ENCODE measurements at regions not wholly inside any gene's neighbourhood (a gene's known extent, or its start where the extent isn't known, plus 50 kb on each side); places are given as distances from the start of the nearest gene placed in this dataset.
"Not testable (repeated sequence)": the region's sequence is repeated elsewhere in the genome, so short reads cannot be mapped to it uniquely, and the experiment has no call there.

DNA sequence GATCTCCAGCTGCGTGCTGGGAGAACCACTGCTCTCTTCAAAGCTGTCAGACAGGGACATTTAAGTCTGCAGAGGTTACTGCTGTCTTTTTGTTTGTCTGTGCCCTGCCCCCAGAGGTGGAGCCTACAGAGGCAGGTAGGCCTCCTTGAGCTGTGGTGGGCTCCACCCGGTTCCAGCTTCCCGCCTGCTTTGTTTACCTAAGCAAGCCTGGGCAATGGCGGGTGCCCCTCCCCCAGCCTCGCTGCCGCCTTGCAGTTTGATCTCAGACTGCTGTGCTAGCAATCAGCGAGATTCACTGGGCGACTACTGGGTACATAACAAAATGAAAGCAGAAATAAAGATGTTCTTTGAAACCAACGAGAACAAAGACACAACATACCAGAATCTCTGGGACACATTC is 194.3 kb downstream of the OSR1 start:
- TF ChIP-seq, protein P1, sequence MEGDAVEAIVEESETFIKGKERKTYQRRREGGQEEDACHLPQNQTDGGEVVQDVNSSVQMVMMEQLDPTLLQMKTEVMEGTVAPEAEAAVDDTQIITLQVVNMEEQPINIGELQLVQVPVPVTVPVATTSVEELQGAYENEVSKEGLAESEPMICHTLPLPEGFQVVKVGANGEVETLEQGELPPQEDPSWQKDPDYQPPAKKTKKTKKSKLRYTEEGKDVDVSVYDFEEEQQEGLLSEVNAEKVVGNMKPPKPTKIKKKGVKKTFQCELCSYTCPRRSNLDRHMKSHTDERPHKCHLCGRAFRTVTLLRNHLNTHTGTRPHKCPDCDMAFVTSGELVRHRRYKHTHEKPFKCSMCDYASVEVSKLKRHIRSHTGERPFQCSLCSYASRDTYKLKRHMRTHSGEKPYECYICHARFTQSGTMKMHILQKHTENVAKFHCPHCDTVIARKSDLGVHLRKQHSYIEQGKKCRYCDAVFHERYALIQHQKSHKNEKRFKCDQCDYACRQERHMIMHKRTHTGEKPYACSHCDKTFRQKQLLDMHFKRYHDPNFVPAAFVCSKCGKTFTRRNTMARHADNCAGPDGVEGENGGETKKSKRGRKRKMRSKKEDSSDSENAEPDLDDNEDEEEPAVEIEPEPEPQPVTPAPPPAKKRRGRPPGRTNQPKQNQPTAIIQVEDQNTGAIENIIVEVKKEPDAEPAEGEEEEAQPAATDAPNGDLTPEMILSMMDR (IDR thresholded peaks at IDR 0.05; ENCODE audit: insufficient read depth, low read length), result not testable (repeated sequence)
- TF ChIP-seq, protein P2, sequence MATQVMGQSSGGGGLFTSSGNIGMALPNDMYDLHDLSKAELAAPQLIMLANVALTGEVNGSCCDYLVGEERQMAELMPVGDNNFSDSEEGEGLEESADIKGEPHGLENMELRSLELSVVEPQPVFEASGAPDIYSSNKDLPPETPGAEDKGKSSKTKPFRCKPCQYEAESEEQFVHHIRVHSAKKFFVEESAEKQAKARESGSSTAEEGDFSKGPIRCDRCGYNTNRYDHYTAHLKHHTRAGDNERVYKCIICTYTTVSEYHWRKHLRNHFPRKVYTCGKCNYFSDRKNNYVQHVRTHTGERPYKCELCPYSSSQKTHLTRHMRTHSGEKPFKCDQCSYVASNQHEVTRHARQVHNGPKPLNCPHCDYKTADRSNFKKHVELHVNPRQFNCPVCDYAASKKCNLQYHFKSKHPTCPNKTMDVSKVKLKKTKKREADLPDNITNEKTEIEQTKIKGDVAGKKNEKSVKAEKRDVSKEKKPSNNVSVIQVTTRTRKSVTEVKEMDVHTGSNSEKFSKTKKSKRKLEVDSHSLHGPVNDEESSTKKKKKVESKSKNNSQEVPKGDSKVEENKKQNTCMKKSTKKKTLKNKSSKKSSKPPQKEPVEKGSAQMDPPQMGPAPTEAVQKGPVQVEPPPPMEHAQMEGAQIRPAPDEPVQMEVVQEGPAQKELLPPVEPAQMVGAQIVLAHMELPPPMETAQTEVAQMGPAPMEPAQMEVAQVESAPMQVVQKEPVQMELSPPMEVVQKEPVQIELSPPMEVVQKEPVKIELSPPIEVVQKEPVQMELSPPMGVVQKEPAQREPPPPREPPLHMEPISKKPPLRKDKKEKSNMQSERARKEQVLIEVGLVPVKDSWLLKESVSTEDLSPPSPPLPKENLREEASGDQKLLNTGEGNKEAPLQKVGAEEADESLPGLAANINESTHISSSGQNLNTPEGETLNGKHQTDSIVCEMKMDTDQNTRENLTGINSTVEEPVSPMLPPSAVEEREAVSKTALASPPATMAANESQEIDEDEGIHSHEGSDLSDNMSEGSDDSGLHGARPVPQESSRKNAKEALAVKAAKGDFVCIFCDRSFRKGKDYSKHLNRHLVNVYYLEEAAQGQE (IDR thresholded peaks at IDR 0.05; ENCODE audit: insufficient replicate concordance, low read depth), result not testable (repeated sequence)
- not testable (repeated sequence) for TF ChIP-seq GABPA, POLR2AphosphoS5 (IDR thresholded peaks at IDR 0.05; ENCODE audit: low read depth)
